ENCODE measurements at regions not wholly inside any gene's neighbourhood (a gene's known extent, or its start where the extent isn't known, plus 50 kb on each side); places are given as distances from the start of the nearest gene placed in this dataset.

DNA sequence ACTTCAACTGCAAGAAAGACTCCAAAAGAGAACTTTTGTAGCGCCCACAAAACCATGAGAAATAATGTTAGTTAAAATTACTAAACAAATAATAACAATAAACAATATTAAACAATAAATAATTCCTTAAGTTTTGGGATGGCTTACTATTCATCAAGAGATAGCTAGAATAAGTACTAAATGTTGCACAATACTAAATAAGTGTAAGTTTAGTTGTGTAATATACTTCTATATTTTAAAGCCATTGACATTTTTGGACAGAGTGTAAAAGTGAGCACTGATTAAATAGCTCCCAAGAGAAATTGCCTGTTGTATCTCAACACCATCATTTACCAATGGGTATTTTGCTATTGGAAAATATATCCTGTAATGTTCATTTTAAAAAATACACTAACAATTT lies 166.7 kb downstream of the ALG10 start:
- DNase-seq (ENCODE audit: low read depth, low spot score) (no peak), ATAC-seq (no peak), FAIRE-seq (no peak)
- Histone ChIP-seq H3K27ac (ENCODE audit: control insufficient read depth, insufficient read depth) (no peak overlapping the region), H3K4me3 (no peak overlapping the region), H4K20me1 (ENCODE audit: control insufficient read depth, insufficient read depth) (no peaks in the 10 kb centered on the region), H3K79me2 (ENCODE audit: control insufficient read depth, insufficient read depth, low read length) (no peaks in the 10 kb centered on the region), H3K36me3 (ENCODE audit: control insufficient read depth in 2 of 2, insufficient read depth in 2 of 2, low read length in 1 of 2) (no peaks in the 10 kb centered on the region), H3K4me2 (ENCODE audit: control insufficient read depth, insufficient read depth) (no peak overlapping the region), H3K4me1 (ENCODE audit: control insufficient read depth, insufficient read depth, low read length) (no peaks in the 10 kb centered on the region), H3K9ac (ENCODE audit: control insufficient read depth, insufficient read depth, low read length) (no peak overlapping the region), H3K9me3 (replicated peaks; ENCODE audit: control insufficient read depth, insufficient read depth, low read length) (no peaks in the 10 kb centered on the region), H2AFZ (ENCODE audit: control insufficient read depth, low read depth, low read length) (no peak overlapping the region), H3K27me3 (replicated peaks in 1 of 2; ENCODE audit: control insufficient read depth in 2 of 2, insufficient read depth in 2 of 2, low read length in 1 of 2) (no peaks in the 10 kb centered on the region)
- WGBS (ENCODE audit: insufficient coverage, insufficient replicate concordance, low lambda C conversion rate, missing lambda C conversion rate) = 75% methylated on average over 1 of the region's 1 CpG
- in situ Hi-C loops (cut with MboI) = loop anchor here (25.0 kb wide), 1 partner anchor 98 kb away; no protein-coding TSS in a partner anchor
- ChIA-PET SMC1A (ENCODE audit: uncharacterized antibody, unreplicated experiment) (no interaction called here), POLR2A (no interaction called here), RAD21 (ENCODE audit: unreplicated experiment) (no interaction called here), CTCF (no interaction called here)
- TF ChIP-seq BCL11A (IDR thresholded peaks at IDR 0.05; ENCODE audit: low read depth, low read length) (no peak), SREBF2 (IDR thresholded peaks at IDR 0.05; ENCODE audit: low read length) (no peak)
- intact Hi-C loops (cut with micrococcal nuclease; ENCODE audit: unreplicated experiment) = no loop called here
- no TSS peak for BruUV-seq (replicated peaks)

DNA sequence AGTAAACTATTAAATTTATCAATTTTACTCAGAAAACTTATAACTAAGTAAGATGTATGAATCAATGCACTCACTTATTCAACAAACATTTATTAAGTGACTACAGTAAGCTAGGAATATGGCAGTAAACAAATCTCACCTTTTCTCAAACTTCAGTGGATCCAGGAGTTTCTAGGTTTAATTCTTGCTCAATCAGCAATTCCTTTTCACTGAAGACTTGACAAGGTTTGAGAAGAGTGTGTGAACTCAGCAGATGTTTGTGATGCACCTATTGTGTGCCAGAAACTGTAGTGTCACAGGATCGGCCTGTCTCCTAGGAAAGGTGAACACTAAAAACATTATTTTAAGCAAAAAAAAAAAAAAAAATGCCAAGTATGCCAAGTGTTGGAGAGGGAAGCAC lies 167.8 kb downstream of the ALG10 start:
- H3K9ac ChIP-seq (ENCODE audit: control insufficient read depth, insufficient read depth, low read length) = no peak overlapping the region

More for the DNA sequence above, 167.8 kb downstream of the ALG10 start:
- BruUV-seq (replicated peaks) = no TSS peak
- SMC1A ChIA-PET (ENCODE audit: uncharacterized antibody, unreplicated experiment) = no interaction called here
- in situ Hi-C loops (cut with MboI) = loop anchor here (25.0 kb wide), 1 partner anchor 97 kb away; no protein-coding TSS in a partner anchor
- POLR2A ChIA-PET = no interaction called here
- Histone ChIP-seq H3K79me2 (ENCODE audit: control insufficient read depth, insufficient read depth, low read length) (no peaks in the 10 kb centered on the region), H3K4me2 (ENCODE audit: control insufficient read depth, insufficient read depth) (no peak overlapping the region), H3K9me3 (replicated peaks; ENCODE audit: control insufficient read depth, insufficient read depth, low read length) (no peaks in the 10 kb centered on the region), H4K20me1 (ENCODE audit: control insufficient read depth, insufficient read depth) (no peaks in the 10 kb centered on the region), H2AFZ (ENCODE audit: control insufficient read depth, low read depth, low read length) (no peak overlapping the region), H3K4me1 (ENCODE audit: control insufficient read depth, insufficient read depth, low read length) (no peaks in the 10 kb centered on the region), H3K36me3 (ENCODE audit: control insufficient read depth in 2 of 2, insufficient read depth in 2 of 2, low read length in 1 of 2) (no peaks in the 10 kb centered on the region), H3K27me3 (replicated peaks in 1 of 2; ENCODE audit: control insufficient read depth in 2 of 2, insufficient read depth in 2 of 2, low read length in 1 of 2) (no peaks in the 10 kb centered on the region), H3K27ac (ENCODE audit: control insufficient read depth, insufficient read depth) (no peak overlapping the region), H3K4me3 (no peak overlapping the region)
- DNase-seq (ENCODE audit: low read depth, low spot score) (no peak), ATAC-seq (no peak), FAIRE-seq (no peak)
- intact Hi-C loops (cut with micrococcal nuclease; ENCODE audit: unreplicated experiment) = no loop called here
- CTCF ChIA-PET = no interaction called here
- WGBS (ENCODE audit: insufficient coverage, insufficient replicate concordance, low lambda C conversion rate, missing lambda C conversion rate) = 85% methylated on average over 1 of the region's 1 CpG
- RAD21 ChIA-PET (ENCODE audit: unreplicated experiment) = no interaction called here
- no peak for TF ChIP-seq SRF (IDR thresholded peaks at IDR 0.05; ENCODE audit: low read depth in 2 of 2, low read length in 2 of 2)
- TF ChIP-seq, protein P1, sequence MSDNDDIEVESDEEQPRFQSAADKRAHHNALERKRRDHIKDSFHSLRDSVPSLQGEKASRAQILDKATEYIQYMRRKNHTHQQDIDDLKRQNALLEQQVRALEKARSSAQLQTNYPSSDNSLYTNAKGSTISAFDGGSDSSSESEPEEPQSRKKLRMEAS (IDR thresholded peaks at IDR 0.05; ENCODE audit: low read depth, low read length) = no peak
- no peak for TF ChIP-seq DPF2 (IDR thresholded peaks at IDR 0.05)
- TF ChIP-seq, protein P2, sequence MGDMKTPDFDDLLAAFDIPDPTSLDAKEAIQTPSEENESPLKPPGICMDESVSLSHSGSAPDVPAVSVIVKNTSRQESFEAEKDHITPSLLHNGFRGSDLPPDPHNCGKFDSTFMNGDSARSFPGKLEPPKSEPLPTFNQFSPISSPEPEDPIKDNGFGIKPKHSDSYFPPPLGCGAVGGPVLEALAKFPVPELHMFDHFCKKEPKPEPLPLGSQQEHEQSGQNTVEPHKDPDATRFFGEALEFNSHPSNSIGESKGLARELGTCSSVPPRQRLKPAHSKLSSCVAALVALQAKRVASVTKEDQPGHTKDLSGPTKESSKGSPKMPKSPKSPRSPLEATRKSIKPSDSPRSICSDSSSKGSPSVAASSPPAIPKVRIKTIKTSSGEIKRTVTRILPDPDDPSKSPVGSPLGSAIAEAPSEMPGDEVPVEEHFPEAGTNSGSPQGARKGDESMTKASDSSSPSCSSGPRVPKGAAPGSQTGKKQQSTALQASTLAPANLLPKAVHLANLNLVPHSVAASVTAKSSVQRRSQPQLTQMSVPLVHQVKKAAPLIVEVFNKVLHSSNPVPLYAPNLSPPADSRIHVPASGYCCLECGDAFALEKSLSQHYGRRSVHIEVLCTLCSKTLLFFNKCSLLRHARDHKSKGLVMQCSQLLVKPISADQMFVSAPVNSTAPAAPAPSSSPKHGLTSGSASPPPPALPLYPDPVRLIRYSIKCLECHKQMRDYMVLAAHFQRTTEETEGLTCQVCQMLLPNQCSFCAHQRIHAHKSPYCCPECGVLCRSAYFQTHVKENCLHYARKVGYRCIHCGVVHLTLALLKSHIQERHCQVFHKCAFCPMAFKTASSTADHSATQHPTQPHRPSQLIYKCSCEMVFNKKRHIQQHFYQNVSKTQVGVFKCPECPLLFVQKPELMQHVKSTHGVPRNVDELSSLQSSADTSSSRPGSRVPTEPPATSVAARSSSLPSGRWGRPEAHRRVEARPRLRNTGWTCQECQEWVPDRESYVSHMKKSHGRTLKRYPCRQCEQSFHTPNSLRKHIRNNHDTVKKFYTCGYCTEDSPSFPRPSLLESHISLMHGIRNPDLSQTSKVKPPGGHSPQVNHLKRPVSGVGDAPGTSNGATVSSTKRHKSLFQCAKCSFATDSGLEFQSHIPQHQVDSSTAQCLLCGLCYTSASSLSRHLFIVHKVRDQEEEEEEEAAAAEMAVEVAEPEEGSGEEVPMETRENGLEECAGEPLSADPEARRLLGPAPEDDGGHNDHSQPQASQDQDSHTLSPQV (IDR thresholded peaks at IDR 0.05) = no peak
